ENCODE measurements at regions not wholly inside any gene's neighbourhood (a gene's known extent, or its start where the extent isn't known, plus 50 kb on each side); places are given as distances from the start of the nearest gene placed in this dataset.

- TF ChIP-seq, protein P1, sequence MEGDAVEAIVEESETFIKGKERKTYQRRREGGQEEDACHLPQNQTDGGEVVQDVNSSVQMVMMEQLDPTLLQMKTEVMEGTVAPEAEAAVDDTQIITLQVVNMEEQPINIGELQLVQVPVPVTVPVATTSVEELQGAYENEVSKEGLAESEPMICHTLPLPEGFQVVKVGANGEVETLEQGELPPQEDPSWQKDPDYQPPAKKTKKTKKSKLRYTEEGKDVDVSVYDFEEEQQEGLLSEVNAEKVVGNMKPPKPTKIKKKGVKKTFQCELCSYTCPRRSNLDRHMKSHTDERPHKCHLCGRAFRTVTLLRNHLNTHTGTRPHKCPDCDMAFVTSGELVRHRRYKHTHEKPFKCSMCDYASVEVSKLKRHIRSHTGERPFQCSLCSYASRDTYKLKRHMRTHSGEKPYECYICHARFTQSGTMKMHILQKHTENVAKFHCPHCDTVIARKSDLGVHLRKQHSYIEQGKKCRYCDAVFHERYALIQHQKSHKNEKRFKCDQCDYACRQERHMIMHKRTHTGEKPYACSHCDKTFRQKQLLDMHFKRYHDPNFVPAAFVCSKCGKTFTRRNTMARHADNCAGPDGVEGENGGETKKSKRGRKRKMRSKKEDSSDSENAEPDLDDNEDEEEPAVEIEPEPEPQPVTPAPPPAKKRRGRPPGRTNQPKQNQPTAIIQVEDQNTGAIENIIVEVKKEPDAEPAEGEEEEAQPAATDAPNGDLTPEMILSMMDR (IDR thresholded peaks at IDR 0.05): no peak
- TF ChIP-seq ZNF121 (CRISPR knock-in tag; IDR thresholded peaks at IDR 0.05): no peak
- no peak for TF ChIP-seq MAX (CRISPR knock-in tag; IDR thresholded peaks at IDR 0.05)
- TF ChIP-seq ZNF512 (CRISPR knock-in tag; IDR thresholded peaks at IDR 0.05; ENCODE audit: borderline replicate concordance): no peak
- TF ChIP-seq ATF2 (CRISPR knock-in tag; IDR thresholded peaks at IDR 0.05; ENCODE audit: borderline replicate concordance, low read depth): no peak
- no peak for TF ChIP-seq SP1 (CRISPR knock-in tag; conservative IDR thresholded peaks at IDR 0.05)
- TF ChIP-seq ETV6 (CRISPR knock-in tag; IDR thresholded peaks at IDR 0.05): no peak
- no peak for TF ChIP-seq CBFB (CRISPR knock-in tag; IDR thresholded peaks at IDR 0.05; ENCODE audit: low read depth)
- no peak for TF ChIP-seq JUN (CRISPR knock-in tag; IDR thresholded peaks at IDR 0.05)
- TF ChIP-seq SMAD4 (CRISPR knock-in tag; IDR thresholded peaks at IDR 0.05): no peak
- TF ChIP-seq E2F5 (CRISPR knock-in tag; IDR thresholded peaks at IDR 0.05): no peak
- TF ChIP-seq NFE2L1 (CRISPR knock-in tag; IDR thresholded peaks at IDR 0.05): no peak
Measured at GRCh38 chr13:107407074-107407473, 808.3 kb downstream of the LIG4 start.
